ENCODE measurements at regions not wholly inside any gene's neighbourhood (a gene's known extent, or its start where the extent isn't known, plus 50 kb on each side); places are given as distances from the start of the nearest gene placed in this dataset.

DNA sequence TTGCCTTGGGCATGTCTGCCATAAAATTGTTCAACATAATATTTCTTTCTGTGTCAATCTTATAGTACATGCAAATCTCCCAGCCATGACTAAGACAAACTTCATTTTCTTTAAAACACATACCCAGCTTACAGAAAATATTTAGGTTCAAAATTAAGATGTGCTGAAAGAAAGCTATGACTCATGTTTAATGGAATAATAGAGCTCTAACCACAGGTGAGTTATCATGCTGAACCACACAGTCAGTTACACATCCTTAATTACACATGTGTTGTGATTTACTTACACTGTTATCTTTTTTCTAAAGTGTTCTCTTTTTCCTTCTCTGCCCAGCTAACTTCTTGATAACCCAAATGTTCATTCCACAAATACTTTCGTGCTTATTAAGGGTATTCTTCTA is 1831.2 kb downstream of the OLFM4 start:
- no peak for DNase-seq (ENCODE audit: low read depth in 2 of 2)

GRCh38 chr13:54875111-54875510 is 1846.5 kb downstream of the OLFM4 start:
- no peak for DNase-seq (ENCODE audit: low read depth in 2 of 2)

DNA sequence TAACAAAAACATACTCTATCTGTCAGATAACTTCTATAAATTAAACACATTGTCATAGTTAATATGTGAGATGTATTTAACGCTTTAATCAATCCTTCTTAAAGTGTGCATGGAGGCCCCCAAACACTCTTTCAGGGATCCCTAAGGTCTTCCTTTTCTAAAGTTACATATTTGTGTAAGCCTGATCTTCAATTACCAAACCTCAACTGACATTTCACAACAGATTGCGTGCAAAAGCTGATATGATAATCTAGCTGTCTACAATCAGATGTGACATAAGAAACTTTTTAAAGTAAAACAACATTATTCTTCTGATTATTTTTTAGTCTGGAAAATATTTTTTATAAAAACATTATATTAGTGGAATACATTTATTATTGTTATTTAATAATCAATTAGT is 1850.4 kb downstream of the OLFM4 start:
- DNase-seq (ENCODE audit: low read depth in 2 of 2) = no peak

GRCh38 chr13:54884682-54885081 is 1856.1 kb downstream of the OLFM4 start:
- DNase-seq (ENCODE audit: low read depth in 2 of 2) = no peak

DNA sequence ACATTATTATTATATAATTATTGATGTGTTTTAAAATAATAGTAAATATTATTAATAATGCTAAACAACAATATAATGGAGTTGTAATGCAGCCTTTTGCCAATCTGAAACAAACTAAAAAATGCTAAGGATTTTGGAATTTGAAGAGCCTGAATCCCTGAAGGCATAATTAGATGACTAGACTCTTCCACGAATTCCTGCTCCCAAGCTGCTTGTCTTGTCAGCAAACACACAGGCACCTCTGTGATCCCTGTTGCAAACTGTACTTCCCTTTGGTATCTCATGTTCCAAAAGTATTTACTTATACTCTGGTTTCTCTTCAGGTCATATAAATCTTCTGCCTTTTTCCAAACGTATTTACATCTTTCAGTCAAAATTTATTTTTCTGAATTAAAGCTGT is 1862.4 kb downstream of the OLFM4 start:
- DNase-seq (ENCODE audit: low read depth in 2 of 2) = no peak

GRCh38 chr13:54901316-54901715 is 1872.7 kb downstream of the OLFM4 start:
- DNase-seq (ENCODE audit: low read depth in 2 of 2) = no peak

- DNase-seq (ENCODE audit: low read depth in 2 of 2) = no peak
Observed at GRCh38 chr13:54912367-54912766, 1883.8 kb downstream of the OLFM4 start.

DNA sequence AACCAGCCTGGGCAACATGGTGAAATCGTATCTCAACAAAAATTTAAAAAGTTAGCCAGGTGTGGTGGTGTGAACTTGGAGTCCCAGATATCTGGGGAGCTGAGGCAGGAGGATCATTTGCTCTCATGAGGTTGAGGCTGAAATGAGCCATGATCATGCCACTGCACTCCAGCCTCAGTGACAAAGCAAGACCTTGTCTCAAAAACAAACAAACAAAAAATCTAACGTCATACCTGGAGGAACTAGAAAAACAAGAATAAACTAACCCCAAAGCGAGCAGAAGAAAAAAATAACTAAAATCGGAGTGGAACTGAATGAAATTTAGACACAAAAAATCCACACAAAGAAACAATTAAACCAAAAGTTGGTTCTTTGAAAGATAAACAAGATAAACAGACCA is 1885.1 kb downstream of the OLFM4 start:
- DNase-seq (ENCODE audit: low read depth in 2 of 2) = no peak

DNA sequence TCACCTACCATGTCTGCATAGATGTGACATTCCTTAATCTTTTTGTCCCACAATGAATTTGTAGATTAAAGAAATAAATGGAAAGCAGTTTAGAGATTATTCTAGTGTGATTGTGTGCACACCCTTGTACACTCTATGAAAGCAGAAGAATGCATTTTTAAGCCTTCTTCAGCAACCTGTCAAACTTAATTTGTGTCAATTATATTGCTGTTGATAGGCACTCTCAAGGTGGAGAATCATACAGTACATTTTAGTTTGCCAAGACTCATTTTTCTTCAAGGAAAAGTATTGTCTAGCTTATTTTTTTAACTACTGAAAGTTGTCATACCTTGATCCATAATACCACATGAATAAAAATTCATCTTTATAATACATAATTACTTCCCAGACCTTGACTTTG is 1898.9 kb downstream of the OLFM4 start:
- no peak for DNase-seq (ENCODE audit: low read depth in 2 of 2)

DNA sequence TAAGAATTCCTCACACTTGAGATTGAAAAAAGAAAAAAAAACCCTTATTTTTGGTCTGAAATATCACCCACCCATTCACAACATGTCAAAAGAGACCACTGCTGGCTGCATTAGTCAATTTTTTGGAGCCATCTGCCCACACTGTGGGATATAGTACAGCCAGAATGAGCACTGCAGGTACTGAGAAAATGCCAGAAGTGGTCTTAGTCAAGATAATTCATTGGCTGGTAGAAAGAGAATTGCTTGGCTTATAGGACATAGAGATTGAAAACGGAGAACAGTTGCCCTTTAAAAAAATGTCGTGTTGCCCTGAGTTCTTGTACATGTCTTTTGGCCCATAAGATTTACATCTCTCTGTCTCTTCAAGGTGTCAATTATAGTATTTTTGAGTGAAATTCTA is 1899.5 kb downstream of the OLFM4 start:
- DNase-seq (ENCODE audit: low read depth in 2 of 2) = no peak

- no peak for DNase-seq (ENCODE audit: low read depth in 2 of 2)
Observed at GRCh38 chr13:54934121-54934520, 1905.5 kb downstream of the OLFM4 start.

DNA sequence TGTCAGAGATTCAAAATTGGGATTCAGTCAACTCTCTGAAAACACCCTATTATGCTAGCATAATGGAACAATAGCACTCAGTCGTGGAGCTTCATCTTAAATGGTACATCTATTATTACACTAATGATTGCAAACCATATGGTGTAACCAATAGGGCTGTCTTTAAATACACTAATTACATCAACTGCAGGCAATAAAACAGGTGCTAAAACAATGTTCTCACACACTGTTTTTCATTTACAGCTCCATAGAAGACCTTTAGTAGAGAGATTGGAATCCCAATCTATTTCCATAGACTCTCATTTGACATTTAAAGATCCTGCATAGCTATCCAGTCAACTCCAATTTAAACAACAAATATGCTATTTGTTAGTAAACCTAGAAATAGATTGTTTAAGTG is 1917.4 kb downstream of the OLFM4 start:
- DNase-seq (ENCODE audit: low read depth in 2 of 2) = no peak

GRCh38 chr13:54949735-54950134 is 1921.1 kb downstream of the OLFM4 start:
- DNase-seq (ENCODE audit: low read depth in 2 of 2) = no peak

- DNase-seq (ENCODE audit: low read depth in 2 of 2) = no peak
Observed at GRCh38 chr13:54950546-54950945, 1921.9 kb downstream of the OLFM4 start.

GRCh38 chr13:54953786-54954185 is 1925.2 kb downstream of the OLFM4 start:
- DNase-seq (ENCODE audit: low read depth in 2 of 2) = no peak

DNA sequence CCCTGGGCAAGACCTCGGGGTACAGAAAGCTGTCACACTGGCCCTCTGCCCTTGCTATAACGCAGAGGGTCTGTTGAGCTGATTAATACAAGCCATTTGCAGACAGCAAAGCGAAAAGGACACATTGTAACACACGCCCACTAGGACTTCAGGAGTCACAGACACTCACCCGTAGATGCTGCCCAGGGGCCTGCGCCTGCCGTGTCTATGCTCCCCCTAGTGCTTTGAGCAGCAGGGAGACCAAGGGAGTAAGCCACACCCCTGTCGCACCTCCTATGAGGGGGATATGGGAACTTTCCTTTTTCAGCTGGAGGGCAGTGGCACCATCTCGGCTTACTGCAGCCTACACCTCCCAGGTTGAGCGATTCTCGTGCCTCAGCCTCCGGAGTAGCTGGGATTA is 1930.2 kb downstream of the OLFM4 start:
- DNase-seq (ENCODE audit: low read depth in 2 of 2) = no peak

GRCh38 chr13:54965881-54966280 is 1937.3 kb downstream of the OLFM4 start:
- DNase-seq (ENCODE audit: low read depth in 2 of 2) = no peak

- no peak for DNase-seq (ENCODE audit: low read depth in 2 of 2)
Observed at GRCh38 chr13:54972838-54973237, 1944.2 kb downstream of the OLFM4 start.

GRCh38 chr13:54975676-54976075 is 1947.1 kb downstream of the OLFM4 start:
- no peak for DNase-seq (ENCODE audit: low read depth in 2 of 2)

- peak in 1 of 2 experiments; percentile 2 for DNase-seq (ENCODE audit: low read depth in 2 of 2)
Observed at GRCh38 chr13:54980651-54981050, 1952.0 kb downstream of the OLFM4 start.

DNA sequence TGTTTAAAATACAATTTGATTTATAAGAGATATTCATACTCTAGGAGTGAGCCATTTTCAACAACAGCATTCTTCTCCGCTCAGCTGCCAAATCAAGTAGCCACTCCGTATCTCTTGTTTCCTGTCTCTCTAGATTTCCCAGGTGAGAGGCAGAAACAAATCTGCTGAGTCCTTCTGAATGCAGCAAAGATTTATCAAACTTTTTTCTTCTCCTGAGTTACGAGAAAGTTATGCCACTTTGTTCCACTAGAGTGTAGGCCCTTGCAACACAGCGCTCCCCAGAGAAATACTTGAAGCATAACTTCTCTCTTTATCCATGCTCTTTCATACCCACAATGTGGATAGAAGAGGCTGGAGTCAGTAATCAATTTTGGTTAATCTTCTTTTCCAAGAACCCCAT is 1960.8 kb downstream of the OLFM4 start:
- DNase-seq (ENCODE audit: low read depth in 2 of 2) = no peak

- DNase-seq (ENCODE audit: low read depth in 2 of 2) = no peak
Observed at GRCh38 chr13:54999399-54999907, 1970.8 kb downstream of the OLFM4 start.

DNA sequence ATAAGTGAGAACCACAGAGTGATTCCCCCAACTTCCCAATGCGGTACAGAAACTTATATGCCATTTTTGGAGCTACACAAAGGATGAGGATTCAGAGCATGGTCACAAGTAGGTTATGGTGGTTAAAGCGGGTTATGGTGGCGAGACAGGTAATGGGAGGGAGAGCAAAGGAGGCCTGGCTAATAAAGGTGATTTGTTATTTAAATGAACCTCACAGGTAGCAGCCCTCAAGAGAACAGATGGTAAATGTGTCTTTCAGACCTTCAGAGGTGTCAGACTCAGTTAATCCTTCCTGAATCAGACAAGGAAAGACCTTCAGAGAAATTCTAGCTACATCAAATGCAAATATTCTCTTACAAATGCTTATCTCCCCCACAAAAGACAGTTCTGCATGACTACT is 1971.4 kb downstream of the OLFM4 start:
- no peak for DNase-seq (ENCODE audit: low read depth in 2 of 2)

GRCh38 chr13:55000844-55001243 is 1972.2 kb downstream of the OLFM4 start:
- DNase-seq (ENCODE audit: low read depth in 2 of 2) = no peak

DNA sequence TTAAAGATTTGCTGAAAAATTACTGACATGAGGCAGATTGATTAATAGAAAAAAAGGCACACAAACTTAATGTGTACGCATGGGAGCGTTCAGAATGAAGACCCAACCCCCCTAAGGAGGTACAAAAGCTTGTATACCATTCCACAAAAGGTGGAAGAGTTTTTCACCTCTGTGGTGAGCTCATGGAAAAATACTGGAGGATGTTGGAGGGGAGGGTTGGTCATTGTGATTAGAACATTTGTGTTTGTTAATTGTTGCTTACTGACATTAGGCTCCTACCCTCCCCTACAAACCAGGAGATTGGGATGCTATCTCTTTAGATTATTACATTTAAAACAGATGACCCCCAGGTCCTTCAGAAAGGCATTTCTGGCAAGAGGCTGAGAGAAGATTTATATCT is 1973.3 kb downstream of the OLFM4 start:
- DNase-seq (ENCODE audit: low read depth in 2 of 2) = no peak
